HUES64 (cell line): ENCODE measurements at regions not wholly inside any gene's neighbourhood (a gene's known extent, or its start where the extent isn't known, plus 50 kb on each side); places are given as distances from the start of the nearest gene placed in this dataset.

Experiments used
- H3K27ac ChIP-seq: 2 replicates; pipeline ENCODE4 v1.7.0; 2013; ENCODE audit warnings: low read depth, low read length, inconsistent platforms
- H3K27me3 ChIP-seq: 2 replicates; pipeline ENCODE4 v1.6.1; 2013; ENCODE audit warnings: mild to moderate bottlenecking, low read length; ENCODE audit not compliant: insufficient read depth
- H3K36me3 ChIP-seq: 2 replicates; pipeline ENCODE4 v1.6.1; 2013; ENCODE audit warnings: mild to moderate bottlenecking, low read length; ENCODE audit not compliant: insufficient read depth
- H3K4me1 ChIP-seq: 2 replicates; pipeline ENCODE4 v1.6.1; 2013; ENCODE audit warnings: mild to moderate bottlenecking, low read length, moderate library complexity; ENCODE audit not compliant: insufficient read depth
- H3K4me3 ChIP-seq: 2 replicates; pipeline ENCODE4 v1.5.1; 2013; ENCODE audit warnings: mild to moderate bottlenecking, low read length, moderate library complexity
- H3K9ac ChIP-seq: 2 replicates; pipeline ENCODE4 v1.6.1; 2013; ENCODE audit warnings: mild to moderate bottlenecking, low read depth, low read length
- H3K9me3 ChIP-seq: 2 replicates; pipeline ENCODE4 v1.6.1; 2013; ENCODE audit warnings: low read depth, low read length; ENCODE audit not compliant: insufficient read depth
- WGBS: fragments of 150-250, 120-280 bp; methylation state at CpG from one replicate; pipeline ENCODE4 v1.1.7; 2013; ENCODE audit warnings: missing lambda C conversion rate; 5-methylcytosine and 5-hydroxymethylcytosine counted together

GRCh38 chr6:9583753-9584352 lies 831.0 kb downstream of the TFAP2A start:
- Histone ChIP-seq H3K27me3 (no peaks in the 10 kb centered on the region), H3K27ac (no peak overlapping the region), H3K4me3 (no peak overlapping the region), H3K9ac (no peak overlapping the region), H3K4me1 (no peaks in the 10 kb centered on the region), H3K9me3 (no peaks in the 10 kb centered on the region), H3K36me3 (no peaks in the 10 kb centered on the region)
- 68% methylated on average over 2 of the region's 2 CpGs for WGBS

GRCh38 chr6:9581155-9581554 lies 833.7 kb downstream of the TFAP2A start:
- Histone ChIP-seq H3K9ac (no peak overlapping the region), H3K36me3 (no peaks in the 10 kb centered on the region), H3K9me3 (no peaks in the 10 kb centered on the region), H3K4me1 (no peaks in the 10 kb centered on the region), H3K27me3 (no peaks in the 10 kb centered on the region), H3K4me3 (no peak overlapping the region), H3K27ac (no peak overlapping the region)

GRCh38 chr6:9576521-9576920 lies 838.4 kb downstream of the TFAP2A start:
- Histone ChIP-seq H3K9me3 (no peaks in the 10 kb centered on the region), H3K4me1 (no peaks in the 10 kb centered on the region), H3K27ac (no peak overlapping the region), H3K36me3 (no peaks in the 10 kb centered on the region), H3K27me3 (no peaks in the 10 kb centered on the region), H3K4me3 (no peak overlapping the region), H3K9ac (no peak overlapping the region)
- WGBS: 92% methylated on average over 4 of the region's 4 CpGs

GRCh38 chr6:9566096-9566495 lies 848.8 kb downstream of the TFAP2A start:
- Histone ChIP-seq H3K27ac (no peak overlapping the region), H3K4me1 (no peaks in the 10 kb centered on the region), H3K36me3 (no peaks in the 10 kb centered on the region), H3K9me3 (no peaks in the 10 kb centered on the region), H3K27me3 (no peaks in the 10 kb centered on the region), H3K4me3 (no peak overlapping the region), H3K9ac (no peak overlapping the region)

GRCh38 chr6:9564021-9564420 lies 850.9 kb downstream of the TFAP2A start:
- no peaks in the 10 kb centered on the region for H3K27me3 ChIP-seq
- H3K36me3 ChIP-seq: no peaks in the 10 kb centered on the region
- no peak overlapping the region for H3K27ac ChIP-seq
- 58% methylated on average over 3 of the region's 3 CpGs for WGBS
- H3K4me3 ChIP-seq: no peak overlapping the region
- no peaks in the 10 kb centered on the region for H3K4me1 ChIP-seq
- no peak overlapping the region for H3K9ac ChIP-seq
- H3K9me3 ChIP-seq: no peaks in the 10 kb centered on the region

- Histone ChIP-seq H3K4me1 (no peaks in the 10 kb centered on the region), H3K9ac (no peak overlapping the region), H3K9me3 (no peaks in the 10 kb centered on the region), H3K27ac (no peak overlapping the region), H3K27me3 (no peaks in the 10 kb centered on the region), H3K4me3 (no peak overlapping the region), H3K36me3 (no peaks in the 10 kb centered on the region)
- 100% methylated on average over 1 of the region's 1 CpG for WGBS
These were observed 851.3 kb downstream of the TFAP2A start for GRCh38 chr6:9563568-9563967.

GRCh38 chr6:9554806-9555205 lies 860.1 kb downstream of the TFAP2A start:
- peaks cover 30% of the 10 kb centered on the region for H3K9me3 ChIP-seq
- H3K4me1 ChIP-seq: no peaks in the 10 kb centered on the region
- H3K9ac ChIP-seq: no peak overlapping the region
- H3K36me3 ChIP-seq: no peaks in the 10 kb centered on the region
- H3K27ac ChIP-seq: no peak overlapping the region
- H3K27me3 ChIP-seq: no peaks in the 10 kb centered on the region
- H3K4me3 ChIP-seq: no peak overlapping the region

GRCh38 chr6:9554323-9554722 lies 860.6 kb downstream of the TFAP2A start:
- Histone ChIP-seq H3K36me3 (no peaks in the 10 kb centered on the region), H3K9ac (no peak overlapping the region), H3K27ac (no peak overlapping the region), H3K4me3 (no peak overlapping the region), H3K4me1 (no peaks in the 10 kb centered on the region), H3K9me3 (peaks cover 32% of the 10 kb centered on the region), H3K27me3 (no peaks in the 10 kb centered on the region)
- no CpG with 5 or more reads among the region's 1 CpG for WGBS

GRCh38 chr6:9553002-9553401 lies 861.9 kb downstream of the TFAP2A start:
- no peak overlapping the region for H3K4me3 ChIP-seq
- no peak overlapping the region for H3K27ac ChIP-seq
- no peak overlapping the region for H3K9ac ChIP-seq
- H3K27me3 ChIP-seq: no peaks in the 10 kb centered on the region
- no peaks in the 10 kb centered on the region for H3K4me1 ChIP-seq
- H3K36me3 ChIP-seq: no peaks in the 10 kb centered on the region
- peaks cover 32% of the 10 kb centered on the region for H3K9me3 ChIP-seq
- 6% methylated on average over 1 of the region's 1 CpG for WGBS

- Histone ChIP-seq H3K4me1 (no peaks in the 10 kb centered on the region), H3K27ac (no peak overlapping the region)
These were observed 871.2 kb downstream of the TFAP2A start for GRCh38 chr6:9543649-9544048.

GRCh38 chr6:9540534-9541126 lies 874.2 kb downstream of the TFAP2A start:
- Histone ChIP-seq H3K36me3 (no peaks in the 10 kb centered on the region), H3K27ac (no peak overlapping the region), H3K4me3 (no peak overlapping the region), H3K27me3 (no peaks in the 10 kb centered on the region), H3K9ac (no peak overlapping the region), H3K4me1 (no peaks in the 10 kb centered on the region), H3K9me3 (no peaks in the 10 kb centered on the region)
- WGBS: 67% methylated on average over 2 of the region's 2 CpGs

More at GRCh38 chr6:9543649-9544048, 871.2 kb downstream of the TFAP2A start:
- Histone ChIP-seq H3K4me3 (no peak overlapping the region), H3K9ac (no peak overlapping the region), H3K9me3 (no peaks in the 10 kb centered on the region), H3K36me3 (no peaks in the 10 kb centered on the region), H3K27me3 (no peaks in the 10 kb centered on the region)
- 86% methylated on average over 5 of the region's 5 CpGs for WGBS

GRCh38 chr6:9540126-9540525 lies 874.7 kb downstream of the TFAP2A start:
- Histone ChIP-seq H3K36me3 (no peaks in the 10 kb centered on the region), H3K4me3 (no peak overlapping the region), H3K4me1 (no peaks in the 10 kb centered on the region), H3K9ac (no peak overlapping the region), H3K27ac (no peak overlapping the region), H3K27me3 (no peaks in the 10 kb centered on the region), H3K9me3 (no peaks in the 10 kb centered on the region)
